Gastrocnemius medialis (tissue), 4 donors: ENCODE measurements at regions not wholly inside any gene's neighbourhood (a gene's known extent, or its start where the extent isn't known, plus 50 kb on each side); places are given as distances from the start of the nearest gene placed in this dataset.

Experiments
- POLR2A ChIP-seq, 2 donors: fragments of 450-650 bp; IDR thresholded peaks; one replicate each; pipeline ENCODE4 v1.6.1; 2017; ENCODE audit warnings: antibody characterized with exemption in 2 of 2, mild to moderate bottlenecking in 2 of 2, moderate library complexity in 2 of 2
- TF ChIP-seq, protein P1 (sequence below), 5 experiments: fragments of 450-650 bp in 3 of 5; fragments of 200-600 bp in 2 of 5; sonication (generic) in 2 of 5; IDR thresholded peaks in 4 of 5; conservative IDR thresholded peaks in 1 of 5; 1 replicate in 4 of 5; 2 replicates in 1 of 5; pipeline ENCODE4 v1.5.1; 2016 to 2019; ENCODE audit warnings: antibody characterized with exemption in 5 of 5, mild to moderate bottlenecking in 3 of 5, moderate library complexity in 3 of 5

DNA sequence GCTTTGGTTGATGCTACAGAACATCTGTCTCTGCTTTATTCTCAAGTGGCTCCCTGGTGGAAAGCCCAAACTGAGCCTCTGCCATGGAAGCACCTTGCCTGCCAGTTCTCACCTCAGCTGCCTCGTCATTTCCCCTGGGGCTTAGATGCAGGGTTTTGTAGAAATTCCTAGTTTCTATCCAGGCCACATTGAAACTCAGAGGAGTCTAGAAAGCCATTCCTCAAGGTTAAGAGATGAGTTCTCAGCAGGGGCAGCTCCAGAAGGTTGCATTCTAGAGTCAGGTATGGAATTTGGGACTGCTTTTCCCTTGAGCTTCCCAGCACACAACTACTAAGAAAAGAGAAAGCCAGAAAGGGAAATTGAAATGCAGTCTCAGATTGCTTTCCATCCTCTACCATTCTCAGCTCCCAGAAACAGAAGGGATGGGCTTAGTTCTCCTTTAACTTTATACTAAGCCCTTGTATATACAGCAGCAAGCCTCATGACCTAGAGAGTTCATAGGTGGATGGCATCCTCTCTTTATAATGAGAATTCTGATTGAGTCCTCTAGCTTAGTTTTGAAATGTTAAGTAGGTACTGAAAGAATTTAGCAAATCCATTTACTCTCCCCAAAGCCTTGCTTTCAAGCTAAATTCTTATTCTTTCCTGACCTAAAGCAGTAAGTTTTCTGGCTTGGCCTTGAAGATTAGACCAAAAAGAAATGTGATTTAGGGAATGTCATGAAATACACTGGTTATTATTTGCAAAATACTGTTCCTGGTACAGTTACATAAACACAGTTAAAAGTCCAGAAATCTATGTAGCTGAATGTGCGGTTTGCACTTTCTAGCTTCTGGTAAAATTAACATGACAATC, 66.0 kb upstream of the MEF2C start:
- no peak for TF ChIP-seq POLR2A (IDR thresholded peaks at IDR 0.05)
- TF ChIP-seq, protein P1, sequence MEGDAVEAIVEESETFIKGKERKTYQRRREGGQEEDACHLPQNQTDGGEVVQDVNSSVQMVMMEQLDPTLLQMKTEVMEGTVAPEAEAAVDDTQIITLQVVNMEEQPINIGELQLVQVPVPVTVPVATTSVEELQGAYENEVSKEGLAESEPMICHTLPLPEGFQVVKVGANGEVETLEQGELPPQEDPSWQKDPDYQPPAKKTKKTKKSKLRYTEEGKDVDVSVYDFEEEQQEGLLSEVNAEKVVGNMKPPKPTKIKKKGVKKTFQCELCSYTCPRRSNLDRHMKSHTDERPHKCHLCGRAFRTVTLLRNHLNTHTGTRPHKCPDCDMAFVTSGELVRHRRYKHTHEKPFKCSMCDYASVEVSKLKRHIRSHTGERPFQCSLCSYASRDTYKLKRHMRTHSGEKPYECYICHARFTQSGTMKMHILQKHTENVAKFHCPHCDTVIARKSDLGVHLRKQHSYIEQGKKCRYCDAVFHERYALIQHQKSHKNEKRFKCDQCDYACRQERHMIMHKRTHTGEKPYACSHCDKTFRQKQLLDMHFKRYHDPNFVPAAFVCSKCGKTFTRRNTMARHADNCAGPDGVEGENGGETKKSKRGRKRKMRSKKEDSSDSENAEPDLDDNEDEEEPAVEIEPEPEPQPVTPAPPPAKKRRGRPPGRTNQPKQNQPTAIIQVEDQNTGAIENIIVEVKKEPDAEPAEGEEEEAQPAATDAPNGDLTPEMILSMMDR (IDR thresholded peaks at IDR 0.05 in 4 of 5, conservative IDR thresholded peaks at IDR 0.05 in 1 of 5), result no peak
